IMR-90 (cell line): ENCODE measurements at regions not wholly inside any gene's neighbourhood (a gene's known extent, or its start where the extent isn't known, plus 50 kb on each side); places are given as distances from the start of the nearest gene placed in this dataset.
A peak's percentile ranks its signal among the peaks of the same experiment; 100 is the strongest.

Experiments
- ATAC-seq: fragments of 200-7000 bp; cut with Tn5 transposase; 2 replicates; pipeline ENCODE4 v1.9.1; 2020; ENCODE audit warnings: low read depth, mild to moderate bottlenecking, moderate library complexity
- BruUV-seq: library from RNA; stranded (reverse); fragments of 400-500 nt; replicated peaks from 2 replicates; lab custom pipeline; 2021; lab: Mats Ljungman, UMichigan
- CTCF ChIA-PET: fragments of 300-600 bp; formaldehyde crosslinking; extraction: SDS; loops from one replicate; lab custom pipeline; 2021; ENCODE audit warnings: antibody characterized with exemption; lab: Yijun Ruan, JAX
- POLR2A ChIA-PET: fragments of 300-600 bp; sonication (Branson Sonifier 250); formaldehyde crosslinking; loops from one replicate; lab custom pipeline; 2022; ENCODE audit warnings: antibody characterized with exemption; ENCODE audit not compliant: unreplicated experiment; lab: Charles Lee
- DNase-seq: peaks from one replicate; pipeline ENCODE4 v3.0.0; 2013
- H2AFZ ChIP-seq: replicated peaks from 2 replicates; pipeline ENCODE3; 2013; ENCODE audit warnings: low read length, mild to moderate bottlenecking; ENCODE audit not compliant: poor library complexity
- H2AK5ac ChIP-seq: 2 replicates; pipeline ENCODE4 v1.6.1; 2013; ENCODE audit warnings: low read depth, low read length, inconsistent platforms
- H2AK9ac ChIP-seq: replicated peaks from 2 replicates; pipeline ENCODE3; 2013; ENCODE audit warnings: mild to moderate bottlenecking, low read depth, low read length, moderate library complexity; ENCODE audit not compliant: poor library complexity
- H2BK120ac ChIP-seq: 2 replicates; pipeline ENCODE4 v1.6.1; 2013; ENCODE audit warnings: low read depth, low read length, inconsistent platforms
- H2BK15ac ChIP-seq: 3 replicates; pipeline ENCODE4 v1.6.1; 2013; ENCODE audit warnings: low read depth, low read length, inconsistent platforms
- H2BK20ac ChIP-seq: 2 replicates; pipeline ENCODE4 v1.6.1; 2013; ENCODE audit warnings: low read depth, mild to moderate bottlenecking, inconsistent platforms, low read length, moderate library complexity
- H2BK5ac ChIP-seq: 2 replicates; pipeline ENCODE4 v1.6.1; 2013; ENCODE audit warnings: mild to moderate bottlenecking, low read depth, low read length, inconsistent platforms; ENCODE audit not compliant: poor library complexity, severe bottlenecking
- H3K14ac ChIP-seq: replicated peaks from 2 replicates; pipeline ENCODE4 v1.6.1; 2013; ENCODE audit warnings: low read depth, low read length, inconsistent platforms
- H3K18ac ChIP-seq: 2 replicates; pipeline ENCODE4 v1.6.1; 2013; ENCODE audit warnings: low read depth, low read length, control low read depth
- H3K23ac ChIP-seq: 2 replicates; pipeline ENCODE4 v1.6.1; 2013; ENCODE audit warnings: low read depth, low read length, inconsistent platforms
- H3K27ac ChIP-seq: 2 replicates; pipeline ENCODE4 v1.5.1; 2013; ENCODE audit warnings: mild to moderate bottlenecking, control low read depth, low read length; ENCODE audit not compliant: insufficient read depth
- H3K27me3 ChIP-seq: 2 replicates; pipeline ENCODE4 v1.6.1; 2013; ENCODE audit warnings: low read length; ENCODE audit not compliant: control insufficient read depth, insufficient read depth
- H3K36me3 ChIP-seq: 2 replicates; pipeline ENCODE4 v1.6.1; 2013; ENCODE audit warnings: low read length, mixed read lengths; ENCODE audit not compliant: control insufficient read depth, insufficient read depth
- H3K4ac ChIP-seq: 2 replicates; pipeline ENCODE4 v1.6.1; 2013; ENCODE audit warnings: low read depth, low read length, inconsistent platforms
- H3K4me1 ChIP-seq: 2 replicates; pipeline ENCODE4 v1.6.1; 2013; ENCODE audit warnings: low read length, mixed read lengths; ENCODE audit not compliant: control insufficient read depth, insufficient read depth
- H3K4me2 ChIP-seq: 2 replicates; pipeline ENCODE4 v1.6.1; 2013; ENCODE audit warnings: low read depth, mild to moderate bottlenecking, control low read depth, low read length, moderate library complexity
- H3K4me3 ChIP-seq: 2 replicates; pipeline ENCODE4 v1.5.1; 2013; ENCODE audit warnings: low read depth, mild to moderate bottlenecking, control low read depth, low read length, moderate library complexity; ENCODE audit not compliant: insufficient read depth
- H3K56ac ChIP-seq: 2 replicates; pipeline ENCODE4 v1.6.1; 2013; ENCODE audit warnings: low read length, inconsistent platforms; ENCODE audit not compliant: insufficient read depth; ENCODE audit errors: extremely low read depth
- H3K79me1 ChIP-seq, 2 experiments: 2 replicates each; pipeline ENCODE4 v1.6.1; 2013; ENCODE audit warnings: low read length in 2 of 2, inconsistent platforms in 1 of 2, low read depth in 1 of 2
- H3K9ac ChIP-seq: 2 replicates; pipeline ENCODE4 v1.6.1; 2013; ENCODE audit warnings: low read depth, low read length, control low read depth
- H3K9me1 ChIP-seq: 2 replicates; pipeline ENCODE4 v1.6.1; 2013; ENCODE audit warnings: low read length, inconsistent platforms; ENCODE audit not compliant: insufficient read depth
- H3K9me3 ChIP-seq: 2 replicates; pipeline ENCODE4 v1.6.1; 2013; ENCODE audit warnings: low read length; ENCODE audit not compliant: control insufficient read depth, insufficient read depth
- H4K20me1 ChIP-seq: 2 replicates; pipeline ENCODE4 v1.6.1; 2013; ENCODE audit warnings: low read length, inconsistent platforms; ENCODE audit not compliant: insufficient read depth
- H4K5ac ChIP-seq: 2 replicates; pipeline ENCODE4 v1.6.1; 2013; ENCODE audit warnings: mild to moderate bottlenecking, low read depth, low read length, control low read depth
- H4K8ac ChIP-seq, 2 experiments: 2 replicates each; pipeline ENCODE4 v1.6.1; 2013; ENCODE audit warnings: low read depth in 2 of 2, low read length in 2 of 2, control low read depth in 1 of 2, inconsistent platforms in 1 of 2
- H4K91ac ChIP-seq: 2 replicates; pipeline ENCODE4 v1.6.1; 2013; ENCODE audit warnings: low read depth, low read length, inconsistent platforms; ENCODE audit not compliant: insufficient read depth
- MAFK ChIP-seq: IDR thresholded peaks from 2 replicates; pipeline ENCODE4 v1.6.1; 2012; ENCODE audit warnings: low read depth, low read length, improper control_type of control experiment
- MXI1 ChIP-seq: IDR thresholded peaks from 2 replicates; pipeline ENCODE4 v1.6.1; 2012; ENCODE audit warnings: low read depth, mild to moderate bottlenecking, low read length, moderate library complexity, borderline replicate concordance
- POLR2A ChIP-seq: IDR thresholded peaks from 2 replicates; pipeline ENCODE4 v1.6.1; 2012; ENCODE audit warnings: mild to moderate bottlenecking, low read depth, low read length
- RAD21 ChIP-seq: IDR thresholded peaks from 2 replicates; pipeline ENCODE4 v1.6.1; 2012; ENCODE audit warnings: low read length, improper control_type of control experiment
- RCOR1 ChIP-seq: IDR thresholded peaks from 2 replicates; pipeline ENCODE4 v1.6.1; 2012; ENCODE audit warnings: mild to moderate bottlenecking, low read length, improper control_type of control experiment; ENCODE audit not compliant: insufficient replicate concordance
- RFX5 ChIP-seq: IDR thresholded peaks from 2 replicates; pipeline ENCODE4 v1.8.0; 2012; ENCODE audit warnings: low read depth, mild to moderate bottlenecking, low read length, moderate library complexity
- SMC3 ChIP-seq: fragments of 150-350 bp; IDR thresholded peaks from 2 replicates; pipeline ENCODE4 v1.6.1; 2016; ENCODE audit warnings: low read depth, mild to moderate bottlenecking, antibody characterized with exemption, low read length, moderate library complexity
- WGBS, 2 experiments: methylation state at CpG; one replicate each; pipeline versions ENCODE4 v1.1.5 to v1.1.7; 2013; ENCODE audit warnings: missing lambda C conversion rate in 2 of 2; ENCODE audit not compliant: insufficient read length in 1 of 2; ENCODE audit errors: extremely low coverage in 2 of 2; 5-methylcytosine and 5-hydroxymethylcytosine counted together
- dilution Hi-C: fragments of 300-500 bp; cut with HindIII; formaldehyde crosslinking; loops from one replicate; pipeline ENCODE4 v1.14.3; 2018; ENCODE audit warnings: low sequenced_read_pairs; ENCODE audit not compliant: unreplicated experiment
- in situ Hi-C: fragments of 300-500 bp; cut with MboI; formaldehyde crosslinking; loops from 3 replicates; pipeline ENCODE4 v1.14.3; 2019; ENCODE audit warnings: low sequenced_read_pairs, inconsistent platforms, mixed read lengths
- intact Hi-C: fragments of 100-400 bp; cut with micrococcal nuclease; formaldehyde crosslinking; loops from 2 replicates; pipeline ENCODE4 v1.10.0; 2022
- TF ChIP-seq, protein P1 (sequence below): fragments of 150-350 bp; IDR thresholded peaks from 2 replicates; pipeline ENCODE4 v1.6.1; 2016; ENCODE audit warnings: low read depth, mild to moderate bottlenecking, low read length, moderate library complexity, borderline replicate concordance
- TF ChIP-seq, protein P2 (sequence below): fragments of 150-350 bp; IDR thresholded peaks from 2 replicates; pipeline ENCODE4 v1.6.1; 2017; ENCODE audit warnings: mild to moderate bottlenecking, antibody characterized with exemption, low read length, low read depth
- TF ChIP-seq, protein P3 (sequence below): conservative IDR thresholded peaks from 2 replicates; pipeline ENCODE4 v1.5.1; 2012; ENCODE audit warnings: mild to moderate bottlenecking, low read depth, low read length, improper control_type of control experiment

DNA sequence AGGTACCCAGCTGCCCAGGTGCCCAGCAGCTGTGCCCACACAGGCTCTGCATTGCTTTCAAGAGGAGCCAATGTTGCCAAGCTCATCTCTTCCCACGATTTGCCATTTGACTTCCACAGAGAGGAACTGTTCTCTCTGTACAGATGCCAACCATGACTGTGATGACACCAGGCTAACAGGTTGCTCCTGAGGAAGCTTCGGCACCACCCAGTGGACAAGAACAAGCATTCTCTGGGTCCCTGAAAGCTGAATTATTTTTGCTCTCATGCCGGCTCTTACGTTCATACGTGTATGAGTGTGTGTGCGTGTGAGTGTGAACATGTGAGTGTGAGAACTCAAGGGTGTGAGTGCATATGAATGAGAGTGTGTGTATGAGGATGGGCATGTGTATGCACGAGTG, 535.2 kb downstream of the LIG4 start:
- H3K9me3 ChIP-seq = no peaks in the 10 kb centered on the region
- H3K36me3 ChIP-seq = no peaks in the 10 kb centered on the region
- 0 out of 2 replicates have a peak, but pooled peaks have one; percentile 27 for ATAC-seq
- no peak overlapping the region for H3K9ac ChIP-seq
- H3K14ac ChIP-seq = no peak overlapping the region
- no peak overlapping the region for H2AFZ ChIP-seq
- H4K91ac ChIP-seq = no peak overlapping the region
- peaks cover 24% of the 10 kb centered on the region for H4K20me1 ChIP-seq
- H3K4me2 ChIP-seq = no peak overlapping the region
- peak overlapping the region; percentile 25 for H2AK9ac ChIP-seq
- TF ChIP-seq MAFK = no peak
- TF ChIP-seq, protein P1, sequence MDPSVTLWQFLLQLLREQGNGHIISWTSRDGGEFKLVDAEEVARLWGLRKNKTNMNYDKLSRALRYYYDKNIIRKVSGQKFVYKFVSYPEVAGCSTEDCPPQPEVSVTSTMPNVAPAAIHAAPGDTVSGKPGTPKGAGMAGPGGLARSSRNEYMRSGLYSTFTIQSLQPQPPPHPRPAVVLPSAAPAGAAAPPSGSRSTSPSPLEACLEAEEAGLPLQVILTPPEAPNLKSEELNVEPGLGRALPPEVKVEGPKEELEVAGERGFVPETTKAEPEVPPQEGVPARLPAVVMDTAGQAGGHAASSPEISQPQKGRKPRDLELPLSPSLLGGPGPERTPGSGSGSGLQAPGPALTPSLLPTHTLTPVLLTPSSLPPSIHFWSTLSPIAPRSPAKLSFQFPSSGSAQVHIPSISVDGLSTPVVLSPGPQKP = no peak
- no peak for TF ChIP-seq RCOR1
- no peak for TF ChIP-seq MXI1
- TF ChIP-seq, protein P2, sequence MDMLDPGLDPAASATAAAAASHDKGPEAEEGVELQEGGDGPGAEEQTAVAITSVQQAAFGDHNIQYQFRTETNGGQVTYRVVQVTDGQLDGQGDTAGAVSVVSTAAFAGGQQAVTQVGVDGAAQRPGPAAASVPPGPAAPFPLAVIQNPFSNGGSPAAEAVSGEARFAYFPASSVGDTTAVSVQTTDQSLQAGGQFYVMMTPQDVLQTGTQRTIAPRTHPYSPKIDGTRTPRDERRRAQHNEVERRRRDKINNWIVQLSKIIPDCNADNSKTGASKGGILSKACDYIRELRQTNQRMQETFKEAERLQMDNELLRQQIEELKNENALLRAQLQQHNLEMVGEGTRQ = no peak
- TF ChIP-seq POLR2A = no peak
- TF ChIP-seq, protein P3, sequence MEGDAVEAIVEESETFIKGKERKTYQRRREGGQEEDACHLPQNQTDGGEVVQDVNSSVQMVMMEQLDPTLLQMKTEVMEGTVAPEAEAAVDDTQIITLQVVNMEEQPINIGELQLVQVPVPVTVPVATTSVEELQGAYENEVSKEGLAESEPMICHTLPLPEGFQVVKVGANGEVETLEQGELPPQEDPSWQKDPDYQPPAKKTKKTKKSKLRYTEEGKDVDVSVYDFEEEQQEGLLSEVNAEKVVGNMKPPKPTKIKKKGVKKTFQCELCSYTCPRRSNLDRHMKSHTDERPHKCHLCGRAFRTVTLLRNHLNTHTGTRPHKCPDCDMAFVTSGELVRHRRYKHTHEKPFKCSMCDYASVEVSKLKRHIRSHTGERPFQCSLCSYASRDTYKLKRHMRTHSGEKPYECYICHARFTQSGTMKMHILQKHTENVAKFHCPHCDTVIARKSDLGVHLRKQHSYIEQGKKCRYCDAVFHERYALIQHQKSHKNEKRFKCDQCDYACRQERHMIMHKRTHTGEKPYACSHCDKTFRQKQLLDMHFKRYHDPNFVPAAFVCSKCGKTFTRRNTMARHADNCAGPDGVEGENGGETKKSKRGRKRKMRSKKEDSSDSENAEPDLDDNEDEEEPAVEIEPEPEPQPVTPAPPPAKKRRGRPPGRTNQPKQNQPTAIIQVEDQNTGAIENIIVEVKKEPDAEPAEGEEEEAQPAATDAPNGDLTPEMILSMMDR = no peak; the same call in 1 of the 2 replicates
- 0 out of 2 replicates have a peak, but pooled peaks have one; percentile 9 for TF ChIP-seq SMC3
- TF ChIP-seq RAD21 = peak; percentile 35
- no peak for TF ChIP-seq RFX5
- H3K4ac ChIP-seq = peak overlapping the region; percentile 47
- no peak overlapping the region for H3K27ac ChIP-seq
- H3K56ac ChIP-seq = no peak overlapping the region
- peaks cover 33 to 66% of the 10 kb centered on the region in 2 experiments for H3K79me1 ChIP-seq
- in situ Hi-C loops = no loop called here
- CTCF ChIA-PET = interaction anchor here (0.6 to 1.5 kb wide), 3 partner anchors 39 to 180 kb away, joined by 3 to 5 read pairs (median 4); no protein-coding TSS in a partner anchor
- peaks cover 2% of the 10 kb centered on the region; the same call in 1 of the 2 replicates for H3K4me1 ChIP-seq
- 83 to 100% methylated on average over 1 to 7 of the region's 7 CpGs for WGBS, 2 experiments
- BruUV-seq = no TSS peak
- peak; percentile 28 for DNase-seq
- H2BK20ac ChIP-seq = no peak overlapping the region
- dilution Hi-C loops = no loop called here
- no peak overlapping the region for H2BK120ac ChIP-seq
- no peaks in the 10 kb centered on the region for H3K27me3 ChIP-seq
- no peak overlapping the region for H2BK15ac ChIP-seq
- H2BK5ac ChIP-seq = peak overlapping the region; percentile 70
- peak overlapping the region; percentile 70; the same call in 1 of the 2 replicates for H2AK5ac ChIP-seq
- H3K4me3 ChIP-seq = no peak overlapping the region
- no peak overlapping the region; the same call in 1 of the 2 replicates for H3K23ac ChIP-seq
- H3K9me1 ChIP-seq = peaks cover 18% of the 10 kb centered on the region
- H4K5ac ChIP-seq = no peak overlapping the region
- no peak overlapping the region for H3K18ac ChIP-seq
- H4K8ac ChIP-seq = no peak overlapping the region
- POLR2A ChIA-PET = no interaction called here
- intact Hi-C loops = no loop called here
